ENCODE measurements at regions not wholly inside any gene's neighbourhood (a gene's known extent, or its start where the extent isn't known, plus 50 kb on each side); places are given as distances from the start of the nearest gene placed in this dataset.

GRCh38 chr10:70939441-70940003 lies 51.2 kb upstream of the PCBD1 start:
- Histone ChIP-seq H3K9me3 (no peaks in the 10 kb centered on the region), H3K4me3 (ENCODE audit: control insufficient read depth in 1 of 2, extremely low read depth in 1 of 2, low read length in 1 of 2) (no peak overlapping the region), H3K27me3 (replicated peaks in 1 of 2; ENCODE audit: control insufficient read depth in 2 of 2, extremely low read depth in 1 of 2, insufficient read depth in 2 of 2, low read length in 1 of 2) (peaks cover 0 to 23% of the 10 kb centered on the region in 2 experiments), H3K36me3 (ENCODE audit: control insufficient read depth in 2 of 2, extremely low read depth in 1 of 2, insufficient read depth in 1 of 2, low read length in 1 of 2) (no peaks in the 10 kb centered on the region), H3K27ac (ENCODE audit: low read length) (no peak overlapping the region), H3K4me1 (ENCODE audit: control insufficient read depth in 1 of 2, extremely low read depth in 1 of 2, insufficient read depth in 2 of 2, low read length in 2 of 2) (no peaks in the 10 kb centered on the region)
- Mint-ChIP-seq H3K27ac (no peak overlapping the region), H3K36me3 (no peaks in the 10 kb centered on the region), H3K4me1 (no peaks in the 10 kb centered on the region), H3K9me3 (no peaks in the 10 kb centered on the region), H3K27me3 (peaks cover 0 to 8% of the 10 kb centered on the region in 2 donors), H3K4me3 (no peak overlapping the region)
- ChIA-PET POLR2A (no interaction called here), CTCF (no interaction called here)
- ATAC-seq (replicated peaks in 1 of 4) (no peak), DNase-seq (no peak)
- 83% methylated on average over 1 of the region's 1 CpG for WGBS (ENCODE audit: insufficient coverage)

GRCh38 chr10:70940834-70941568 lies 52.6 kb upstream of the PCBD1 start:
- no peaks in the 10 kb centered on the region for H3K36me3 Mint-ChIP-seq
- Histone ChIP-seq H3K27ac (ENCODE audit: low read length) (no peak overlapping the region), H3K36me3 (ENCODE audit: control insufficient read depth in 2 of 2, extremely low read depth in 1 of 2, insufficient read depth in 1 of 2, low read length in 1 of 2) (no peaks in the 10 kb centered on the region), H3K4me1 (ENCODE audit: control insufficient read depth in 1 of 2, extremely low read depth in 1 of 2, insufficient read depth in 2 of 2, low read length in 2 of 2) (no peaks in the 10 kb centered on the region), H3K27me3 (replicated peaks in 1 of 2; ENCODE audit: control insufficient read depth in 2 of 2, extremely low read depth in 1 of 2, insufficient read depth in 2 of 2, low read length in 1 of 2) (peaks cover 0 to 19% of the 10 kb centered on the region in 2 experiments), H3K4me3 (ENCODE audit: control insufficient read depth in 1 of 2, extremely low read depth in 1 of 2, low read length in 1 of 2) (no peak overlapping the region), H3K9me3 (no peaks in the 10 kb centered on the region)
- CTCF ChIA-PET = interaction anchor here in 1 of 2 donors (0.7 kb wide), 1 partner anchor 199 kb away, joined by 3 read pairs; no protein-coding TSS in a partner anchor
- no peak overlapping the region for H3K27ac Mint-ChIP-seq
- ATAC-seq (replicated peaks in 1 of 4) (no peak), DNase-seq (no peak)
- no peaks in the 10 kb centered on the region for H3K9me3 Mint-ChIP-seq
- H3K4me1 Mint-ChIP-seq = no peaks in the 10 kb centered on the region
- H3K4me3 Mint-ChIP-seq = no peak overlapping the region
- peaks cover 2 to 12% of the 10 kb centered on the region in 2 donors for H3K27me3 Mint-ChIP-seq
- POLR2A ChIA-PET = no interaction called here
- 50% methylated on average over 2 of the region's 6 CpGs for WGBS (ENCODE audit: insufficient coverage)

- Histone ChIP-seq H3K4me1 (ENCODE audit: control insufficient read depth in 1 of 2, extremely low read depth in 1 of 2, insufficient read depth in 2 of 2, low read length in 2 of 2) (no peaks in the 10 kb centered on the region), H3K9me3 (no peaks in the 10 kb centered on the region), H3K4me3 (ENCODE audit: control insufficient read depth in 1 of 2, extremely low read depth in 1 of 2, low read length in 1 of 2) (no peak overlapping the region), H3K27ac (ENCODE audit: low read length) (no peak overlapping the region), H3K27me3 (replicated peaks in 1 of 2; ENCODE audit: control insufficient read depth in 2 of 2, extremely low read depth in 1 of 2, insufficient read depth in 2 of 2, low read length in 1 of 2) (peaks cover 0 to 18% of the 10 kb centered on the region in 2 experiments), H3K36me3 (ENCODE audit: control insufficient read depth in 2 of 2, extremely low read depth in 1 of 2, insufficient read depth in 1 of 2, low read length in 1 of 2) (no peaks in the 10 kb centered on the region)
- Mint-ChIP-seq H3K4me1 (no peaks in the 10 kb centered on the region), H3K4me3 (no peak overlapping the region), H3K27ac (no peak overlapping the region), H3K27me3 (peaks cover 2 to 6% of the 10 kb centered on the region in 2 donors), H3K9me3 (no peaks in the 10 kb centered on the region), H3K36me3 (no peaks in the 10 kb centered on the region)
- ChIA-PET POLR2A (no interaction called here), CTCF (no interaction called here)
- WGBS (ENCODE audit: insufficient coverage) = 72% methylated on average over 3 of the region's 6 CpGs
- ATAC-seq (replicated peaks in 1 of 4) = no peak
- DNase-seq = no peak
Observed at GRCh38 chr10:70942125-70942524, 53.8 kb upstream of the PCBD1 start.

DNA sequence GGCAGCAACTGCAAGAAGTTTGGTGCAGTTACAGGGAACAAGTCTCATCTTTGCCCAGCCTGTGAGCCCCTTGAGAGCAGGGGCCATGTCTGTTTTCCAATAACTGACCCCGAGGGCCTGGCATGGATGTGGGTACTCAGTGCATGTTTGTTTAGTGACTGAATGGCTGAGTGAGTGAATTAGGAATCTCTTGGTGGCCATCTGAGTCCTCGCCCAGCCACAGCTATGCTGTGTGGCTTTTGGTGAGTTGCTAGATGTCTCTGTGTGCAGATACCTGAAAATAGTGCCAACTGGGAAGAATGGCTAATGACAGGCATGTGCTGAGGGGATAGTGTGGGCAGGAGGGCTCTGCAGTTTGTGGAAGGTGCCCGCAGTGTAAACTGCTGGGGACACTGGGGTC lies 54.4 kb upstream of the PCBD1 start:
- Mint-ChIP-seq H3K9me3 (no peaks in the 10 kb centered on the region), H3K36me3 (no peaks in the 10 kb centered on the region), H3K4me1 (no peaks in the 10 kb centered on the region), H3K4me3 (no peak overlapping the region), H3K27ac (no peak overlapping the region), H3K27me3 (peaks cover 2 to 6% of the 10 kb centered on the region in 2 donors)
- peaks cover 0 to 17% of the 10 kb centered on the region in 2 experiments for H3K27me3 ChIP-seq (replicated peaks in 1 of 2; ENCODE audit: control insufficient read depth in 2 of 2, extremely low read depth in 1 of 2, insufficient read depth in 2 of 2, low read length in 1 of 2)
- no peaks in the 10 kb centered on the region for H3K36me3 ChIP-seq (ENCODE audit: control insufficient read depth in 2 of 2, extremely low read depth in 1 of 2, insufficient read depth in 1 of 2, low read length in 1 of 2)
- no peak for DNase-seq
- CTCF ChIA-PET = no interaction called here
- POLR2A ChIA-PET = no interaction called here
- H3K27ac ChIP-seq (ENCODE audit: low read length) = no peak overlapping the region
- no peak for ATAC-seq (replicated peaks in 1 of 4)
- H3K4me1 ChIP-seq (ENCODE audit: control insufficient read depth in 1 of 2, extremely low read depth in 1 of 2, insufficient read depth in 2 of 2, low read length in 2 of 2) = no peaks in the 10 kb centered on the region
- 78% methylated on average over 3 of the region's 3 CpGs for WGBS (ENCODE audit: insufficient coverage)
- H3K9me3 ChIP-seq = no peaks in the 10 kb centered on the region
- no peak overlapping the region for H3K4me3 ChIP-seq (ENCODE audit: control insufficient read depth in 1 of 2, extremely low read depth in 1 of 2, low read length in 1 of 2)

- Mint-ChIP-seq H3K9me3 (no peaks in the 10 kb centered on the region), H3K4me1 (no peaks in the 10 kb centered on the region), H3K36me3 (no peaks in the 10 kb centered on the region), H3K27ac (no peak overlapping the region), H3K4me3 (no peak overlapping the region), H3K27me3 (peaks cover 2 to 6% of the 10 kb centered on the region in 2 donors)
- CTCF ChIA-PET = no interaction called here
- Histone ChIP-seq H3K27ac (ENCODE audit: low read length) (no peak overlapping the region), H3K9me3 (no peaks in the 10 kb centered on the region), H3K4me1 (ENCODE audit: control insufficient read depth in 1 of 2, extremely low read depth in 1 of 2, insufficient read depth in 2 of 2, low read length in 2 of 2) (no peaks in the 10 kb centered on the region), H3K27me3 (replicated peaks in 1 of 2; ENCODE audit: control insufficient read depth in 2 of 2, extremely low read depth in 1 of 2, insufficient read depth in 2 of 2, low read length in 1 of 2) (peaks cover 0 to 15% of the 10 kb centered on the region in 2 experiments), H3K4me3 (ENCODE audit: control insufficient read depth in 1 of 2, extremely low read depth in 1 of 2, low read length in 1 of 2) (no peak overlapping the region), H3K36me3 (ENCODE audit: control insufficient read depth in 2 of 2, extremely low read depth in 1 of 2, insufficient read depth in 1 of 2, low read length in 1 of 2) (no peaks in the 10 kb centered on the region)
- POLR2A ChIA-PET = no interaction called here
- ATAC-seq (replicated peaks in 1 of 4) = no peak
- 77% methylated on average over 4 of the region's 4 CpGs for WGBS (ENCODE audit: insufficient coverage)
- DNase-seq = no peak
Observed at GRCh38 chr10:70943249-70943648, 54.9 kb upstream of the PCBD1 start.

- POLR2A ChIA-PET = interaction anchor here in 1 of 2 donors (0.6 kb wide), 1 partner anchor 507 kb away, joined by 3 read pairs; no protein-coding TSS in a partner anchor
- no peaks in the 10 kb centered on the region for H3K36me3 Mint-ChIP-seq
- H3K4me3 ChIP-seq (ENCODE audit: control insufficient read depth in 1 of 2, extremely low read depth in 1 of 2, low read length in 1 of 2) = no peak overlapping the region
- H3K4me1 Mint-ChIP-seq = no peaks in the 10 kb centered on the region
- H3K36me3 ChIP-seq (ENCODE audit: control insufficient read depth in 2 of 2, extremely low read depth in 1 of 2, insufficient read depth in 1 of 2, low read length in 1 of 2) = no peaks in the 10 kb centered on the region
- H3K4me1 ChIP-seq (ENCODE audit: control insufficient read depth in 1 of 2, extremely low read depth in 1 of 2, insufficient read depth in 2 of 2, low read length in 2 of 2) = no peaks in the 10 kb centered on the region
- ATAC-seq (replicated peaks in 1 of 4) = no peak
- H3K27me3 Mint-ChIP-seq = peaks cover 2 to 6% of the 10 kb centered on the region in 2 donors
- no peaks in the 10 kb centered on the region for H3K9me3 ChIP-seq
- no peak overlapping the region for H3K27ac ChIP-seq (ENCODE audit: low read length)
- CTCF ChIA-PET = no interaction called here
- H3K9me3 Mint-ChIP-seq = no peaks in the 10 kb centered on the region
- 84% methylated on average over 7 of the region's 14 CpGs for WGBS (ENCODE audit: insufficient coverage)
- no peak overlapping the region for H3K4me3 Mint-ChIP-seq
- H3K27me3 ChIP-seq (replicated peaks in 1 of 2; ENCODE audit: control insufficient read depth in 2 of 2, extremely low read depth in 1 of 2, insufficient read depth in 2 of 2, low read length in 1 of 2) = peaks cover 0 to 19% of the 10 kb centered on the region in 2 experiments
- no peak overlapping the region for H3K27ac Mint-ChIP-seq
- no peak for DNase-seq
Observed at GRCh38 chr10:70943841-70944466, 55.6 kb upstream of the PCBD1 start.
